Esophagus muscularis mucosa (tissue), 4 donors: ENCODE measurements at regions not wholly inside any gene's neighbourhood (a gene's known extent, or its start where the extent isn't known, plus 50 kb on each side); places are given as distances from the start of the nearest gene placed in this dataset.

ENCODE experiments used
- DNase-seq: peaks from one replicate; pipeline ENCODE4 v3.0.0-alpha.2; 2017; ENCODE audit errors: extremely low spot score
- H3K27ac ChIP-seq, 4 donors: fragments of 200-600 bp; sonication (generic); replicated peaks in 1 of 4; 1 replicate in 3 of 4; 2 replicates in 1 of 4; pipeline ENCODE4 v1.5.1; 2016 to 2019; ENCODE audit warnings: mild to moderate bottlenecking in 1 of 4
- H3K27me3 ChIP-seq, 4 donors: fragments of 200-600 bp; sonication (generic); one replicate each; pipeline versions ENCODE4 v1.5.1 to v1.6.0; 2016 to 2019
- H3K36me3 ChIP-seq, 4 donors: fragments of 200-600 bp; sonication (generic); one replicate each; pipeline ENCODE4 v1.5.1; 2016 to 2019
- H3K4me1 ChIP-seq, 4 donors: fragments of 200-600 bp; sonication (generic); one replicate each; pipeline ENCODE4 v1.5.1; 2016 to 2019
- H3K4me3 ChIP-seq, 4 donors: fragments of 200-600 bp; sonication (generic); 1 replicate in 2 of 4; 2 replicates in 2 of 4; pipeline ENCODE4 v1.5.1; 2016 to 2019; ENCODE audit warnings: mild to moderate bottlenecking in 4 of 4, moderate library complexity in 1 of 4
- H3K9me3 ChIP-seq, 4 donors: fragments of 200-600 bp; sonication (generic); 1 replicate in 3 of 4; 2 replicates in 1 of 4; pipeline ENCODE4 v1.5.1; 2016 to 2019
- CTCF ChIP-seq, 3 experiments: fragments of 200-600 bp in 2 of 3; fragments of 450-650 bp in 1 of 3; sonication (generic) in 2 of 3; IDR thresholded peaks; one replicate each; pipeline ENCODE4 v1.5.1; 2017 to 2019; ENCODE audit warnings: antibody characterized with exemption in 3 of 3, mild to moderate bottlenecking in 2 of 3, moderate library complexity in 1 of 3
- EP300 ChIP-seq: sonication (generic); formaldehyde crosslinking; IDR thresholded peaks from one replicate; pipeline ENCODE4 v1.6.1; 2017; ENCODE audit warnings: antibody characterized with exemption
- POLR2A ChIP-seq: fragments of 450-650 bp; IDR thresholded peaks from one replicate; pipeline ENCODE4 v1.6.1; 2017; ENCODE audit warnings: antibody characterized with exemption, moderate library complexity, mild to moderate bottlenecking, low read depth
- POLR2AphosphoS5 ChIP-seq, 2 donors: sonication (generic); formaldehyde crosslinking; IDR thresholded peaks; one replicate each; pipeline ENCODE4 v1.6.1; 2017; ENCODE audit warnings: antibody characterized with exemption in 2 of 2
- WGBS: methylation state at CpG from one replicate; pipeline ENCODE4 v1.1.5; 2018; 5-methylcytosine and 5-hydroxymethylcytosine counted together
- intact Hi-C: fragments of 100-400 bp; cut with DNase I; formaldehyde crosslinking; loops from one replicate; pipeline ENCODE4 v1.15.1; 2023

GRCh38 chr12:90112666-90113065, 404.0 kb upstream of the ATP2B1 start:
- TF ChIP-seq POLR2A (no peak), POLR2AphosphoS5 (IDR thresholded peaks at IDR 0.05) (no peak)
- no peaks in the 10 kb centered on the region for H3K36me3 ChIP-seq
- no peak overlapping the region for H3K4me3 ChIP-seq
- WGBS: 90% methylated on average over 1 of the region's 1 CpG
- H3K27me3 ChIP-seq: no peaks in the 10 kb centered on the region
- H3K27ac ChIP-seq: no peak overlapping the region
- no peaks in the 10 kb centered on the region for H3K4me1 ChIP-seq
- intact Hi-C loops: no loop called here
- DNase-seq: no peak
- no peaks in the 10 kb centered on the region for H3K9me3 ChIP-seq

- Histone ChIP-seq H3K27ac (no peak overlapping the region), H3K4me1 (no peaks in the 10 kb centered on the region), H3K9me3 (no peaks in the 10 kb centered on the region), H3K4me3 (peak overlapping the region in 2 of 4 donors; percentile 5), H3K36me3 (no peaks in the 10 kb centered on the region), H3K27me3 (no peaks in the 10 kb centered on the region)
- intact Hi-C loops: no loop called here
- 69% methylated on average over 10 of the region's 10 CpGs for WGBS
- TF ChIP-seq EP300 (no peak), POLR2AphosphoS5 (IDR thresholded peaks at IDR 0.05) (no peak), CTCF (IDR thresholded peaks at IDR 0.05) (no peak), POLR2A (no peak)
- DNase-seq: no peak
Observed at GRCh38 chr12:90111791-90112580, 403.3 kb upstream of the ATP2B1 start.

- H3K27ac ChIP-seq: no peak overlapping the region
- 98% methylated on average over 3 of the region's 3 CpGs for WGBS
- intact Hi-C loops: no loop called here
- no peaks in the 10 kb centered on the region for H3K27me3 ChIP-seq
- no peak for DNase-seq
- no peaks in the 10 kb centered on the region for H3K4me1 ChIP-seq
- H3K36me3 ChIP-seq: no peaks in the 10 kb centered on the region
- H3K9me3 ChIP-seq: no peaks in the 10 kb centered on the region
- no peak overlapping the region for H3K4me3 ChIP-seq
- TF ChIP-seq POLR2AphosphoS5 (IDR thresholded peaks at IDR 0.05) (no peak), EP300 (no peak), POLR2A (no peak), CTCF (IDR thresholded peaks at IDR 0.05) (no peak)
Observed at GRCh38 chr12:90106568-90106967, 397.9 kb upstream of the ATP2B1 start.

- no peak overlapping the region for H3K27ac ChIP-seq
- DNase-seq: no peak
- H3K27me3 ChIP-seq: no peaks in the 10 kb centered on the region
- TF ChIP-seq CTCF (IDR thresholded peaks at IDR 0.05): peak; percentile 33 to 48 (median 39)
- TF ChIP-seq EP300: no peak
- no peak for TF ChIP-seq POLR2AphosphoS5 (IDR thresholded peaks at IDR 0.05)
- WGBS: 72% methylated on average over 3 of the region's 3 CpGs
- no peaks in the 10 kb centered on the region for H3K4me1 ChIP-seq
- intact Hi-C loops: loop anchor here (5.0 kb wide), 1 partner anchor 561 kb away; no protein-coding TSS in a partner anchor
- H3K36me3 ChIP-seq: no peaks in the 10 kb centered on the region
- H3K4me3 ChIP-seq: no peak overlapping the region
- no peaks in the 10 kb centered on the region for H3K9me3 ChIP-seq
Observed at GRCh38 chr12:90102957-90103652, 394.5 kb upstream of the ATP2B1 start.

GRCh38 chr12:90100579-90100978, 391.9 kb upstream of the ATP2B1 start:
- intact Hi-C loops: loop anchor here (5.0 kb wide), 1 partner anchor 558 kb away; no protein-coding TSS in a partner anchor
- no peaks in the 10 kb centered on the region for H3K4me1 ChIP-seq
- H3K36me3 ChIP-seq: no peaks in the 10 kb centered on the region
- no peak for TF ChIP-seq POLR2A
- TF ChIP-seq EP300: no peak
- no peaks in the 10 kb centered on the region for H3K9me3 ChIP-seq
- DNase-seq: no peak
- no peak overlapping the region for H3K4me3 ChIP-seq
- H3K27me3 ChIP-seq: no peaks in the 10 kb centered on the region
- no peak overlapping the region for H3K27ac ChIP-seq
